Central memory CD8-positive, alpha-beta T cell (primary cell): ENCODE measurements at regions not wholly inside any gene's neighbourhood (a gene's known extent, or its start where the extent isn't known, plus 50 kb on each side); places are given as distances from the start of the nearest gene placed in this dataset.

Experiments used
- ATAC-seq: fragments of 150-1000 bp; cut with Tn5 transposase; replicated peaks from 2 replicates; pipeline ENCODE4 v1.10.0; 2022; ENCODE audit warnings: mild to moderate bottlenecking, moderate FRiP score, moderate number of reproducible peaks; ENCODE audit not compliant: poor library complexity, severe bottlenecking; ENCODE audit errors: extremely low read depth
- DNase-seq, 2 donors: peaks; one replicate each; pipeline ENCODE4 v3.0.0; 2021; ENCODE audit warnings: low spot score in 2 of 2
- H3K27ac Mint-ChIP-seq: one replicate; pipeline ENCODE4 v1.8.0; 2022; ENCODE audit warnings: low read depth, mild to moderate bottlenecking, moderate library complexity, mixed read lengths
- H3K27me3 Mint-ChIP-seq: one replicate; pipeline ENCODE4 v1.8.0; 2022; ENCODE audit warnings: mixed read lengths
- H3K36me3 Mint-ChIP-seq: one replicate; pipeline ENCODE4 v1.8.0; 2022; ENCODE audit warnings: mild to moderate bottlenecking, moderate library complexity, mixed read lengths; ENCODE audit not compliant: insufficient read depth
- H3K4me1 Mint-ChIP-seq: one replicate; pipeline ENCODE4 v1.8.0; 2022; ENCODE audit warnings: mixed read lengths
- H3K4me3 Mint-ChIP-seq: one replicate; pipeline ENCODE4 v1.8.0; 2022; ENCODE audit warnings: mild to moderate bottlenecking, moderate library complexity, mixed read lengths
- H3K9me3 Mint-ChIP-seq: one replicate; pipeline ENCODE4 v1.8.0; 2022; ENCODE audit warnings: mixed read lengths

DNA sequence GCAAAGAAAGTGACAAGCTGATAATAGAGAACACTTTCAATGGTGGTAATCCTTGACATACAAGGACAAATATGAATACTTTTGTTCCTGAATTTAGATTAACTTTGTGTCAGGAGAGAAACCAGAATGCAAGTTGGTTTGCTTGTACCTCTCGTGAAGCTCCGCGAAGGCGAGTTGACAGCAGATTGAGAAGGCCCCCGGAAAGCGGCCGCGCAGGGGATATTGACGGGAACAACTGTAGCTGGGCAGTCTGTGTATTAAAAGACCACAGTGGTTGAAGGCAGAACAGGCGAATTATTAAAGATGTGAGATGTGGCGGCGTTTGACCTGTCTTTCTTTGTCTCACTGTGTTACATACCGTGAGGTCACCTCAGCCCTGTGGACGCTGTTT lies 175.8 kb upstream of the RALGAPA2 start:
- Mint-ChIP-seq H3K9me3 (no peaks in the 10 kb centered on the region), H3K27ac (no peak overlapping the region), H3K27me3 (peaks cover 60% of the 10 kb centered on the region), H3K36me3 (no peaks in the 10 kb centered on the region), H3K4me3 (no peak overlapping the region), H3K4me1 (no peaks in the 10 kb centered on the region)
- ATAC-seq: no peak
- no peak for DNase-seq

DNA sequence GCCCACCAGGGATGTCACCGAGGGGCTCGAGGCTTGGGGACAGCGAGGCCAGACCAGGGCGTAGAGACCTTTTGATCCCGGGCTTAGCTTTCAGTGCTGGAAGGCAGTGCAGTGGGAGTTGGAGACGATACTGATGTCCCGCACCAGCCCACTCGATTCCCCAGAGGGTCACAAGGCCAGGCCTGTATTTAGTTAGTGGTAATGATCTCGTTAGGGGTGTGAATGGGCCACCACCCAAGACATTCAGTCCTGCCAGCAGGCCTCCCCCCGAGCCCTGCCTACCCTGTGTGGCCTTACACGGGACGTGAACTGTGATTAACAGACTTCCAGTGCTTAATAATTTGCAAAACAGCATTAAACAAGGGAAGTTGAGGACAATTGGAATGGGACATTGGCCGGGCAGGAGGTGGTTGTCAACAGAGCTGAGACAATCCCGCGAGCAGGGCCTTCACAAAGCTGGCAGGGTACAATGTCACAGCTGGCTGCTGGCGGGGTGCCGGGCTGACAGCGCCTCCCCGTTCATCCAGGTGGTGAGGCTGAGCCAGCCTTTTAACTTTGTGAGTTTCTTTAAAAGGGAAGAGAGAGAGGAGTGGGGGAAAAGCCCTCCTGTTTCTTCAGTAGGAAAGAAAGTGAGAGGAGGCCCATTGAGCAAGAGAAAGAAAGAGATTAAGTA lies 175.3 kb upstream of the RALGAPA2 start:
- Mint-ChIP-seq H3K4me3 (no peak overlapping the region), H3K27me3 (peaks cover 56% of the 10 kb centered on the region), H3K27ac (no peak overlapping the region), H3K36me3 (no peaks in the 10 kb centered on the region), H3K9me3 (no peaks in the 10 kb centered on the region), H3K4me1 (no peaks in the 10 kb centered on the region)
- ATAC-seq: no peak
- no peak for DNase-seq

DNA sequence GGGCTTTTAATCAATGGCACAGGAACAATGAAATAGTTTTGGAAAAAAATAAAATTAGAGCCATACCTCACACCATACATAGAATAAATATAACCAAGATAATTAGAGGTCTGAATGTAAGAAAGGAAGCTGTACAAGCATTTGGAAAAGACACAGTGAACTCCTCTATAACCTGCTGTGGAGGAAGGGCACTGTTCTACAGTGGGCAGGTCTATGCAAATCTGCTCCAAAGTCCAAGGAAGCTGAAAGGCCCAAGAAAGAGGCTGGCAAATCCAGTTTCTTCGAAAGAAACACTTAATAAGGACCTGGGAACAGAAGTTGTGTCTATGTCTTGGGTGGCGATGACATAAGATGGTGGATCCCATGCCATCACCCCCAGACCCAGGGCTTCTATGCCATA lies 169.4 kb upstream of the RALGAPA2 start:
- Mint-ChIP-seq H3K27ac (no peak overlapping the region), H3K27me3 (peaks cover 52% of the 10 kb centered on the region), H3K4me3 (no peak overlapping the region)

DNA sequence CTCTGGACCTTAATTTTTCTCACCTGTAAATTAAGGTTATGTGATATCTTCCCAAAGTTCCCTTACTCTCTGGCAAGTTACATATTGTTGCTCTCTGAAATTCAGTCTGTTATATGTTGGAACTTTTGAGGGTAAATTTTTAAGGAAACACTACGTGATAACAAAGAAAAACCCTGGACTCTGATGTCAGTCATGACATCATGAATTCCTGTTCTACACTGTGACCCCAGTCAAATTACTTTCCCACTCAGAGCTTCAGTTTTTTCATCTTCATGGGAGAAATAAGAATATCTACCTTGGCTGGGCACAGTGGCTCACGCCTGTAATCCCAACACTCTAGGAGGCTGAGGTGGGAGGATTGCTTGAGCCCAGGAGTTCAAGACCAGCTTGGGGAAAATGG lies 164.6 kb upstream of the RALGAPA2 start:
- no peaks in the 10 kb centered on the region for H3K9me3 Mint-ChIP-seq
- peaks cover 62% of the 10 kb centered on the region for H3K27me3 Mint-ChIP-seq
- DNase-seq (no peak), ATAC-seq (no peak)
- no peaks in the 10 kb centered on the region for H3K36me3 Mint-ChIP-seq
- no peak overlapping the region for H3K27ac Mint-ChIP-seq
- H3K4me3 Mint-ChIP-seq: no peak overlapping the region
- no peaks in the 10 kb centered on the region for H3K4me1 Mint-ChIP-seq

More for the DNA sequence above, 169.4 kb upstream of the RALGAPA2 start:
- Mint-ChIP-seq H3K9me3 (no peaks in the 10 kb centered on the region), H3K4me1 (no peaks in the 10 kb centered on the region), H3K36me3 (no peaks in the 10 kb centered on the region)
- ATAC-seq: no peak
- DNase-seq: no peak

DNA sequence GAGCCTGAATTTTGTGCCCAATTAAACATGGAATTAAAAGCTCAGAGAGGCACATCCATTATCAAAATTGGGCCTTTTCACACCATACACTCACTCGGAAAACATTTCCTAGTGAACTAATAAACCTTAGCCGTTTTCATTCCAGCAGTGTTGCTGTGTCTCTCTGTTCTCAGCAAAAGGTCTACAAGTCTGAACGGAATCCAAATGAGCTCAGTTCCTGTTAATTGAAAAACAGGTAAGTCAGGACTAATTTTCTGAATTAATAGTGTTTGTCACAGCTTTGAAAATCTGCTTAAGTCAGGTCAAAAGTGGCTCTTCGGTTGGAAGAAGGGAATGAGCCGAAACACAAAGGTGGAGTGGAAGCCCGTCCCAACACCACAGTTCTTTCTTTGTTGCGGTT lies 163.3 kb upstream of the RALGAPA2 start:
- H3K4me3 Mint-ChIP-seq: no peak overlapping the region
- H3K36me3 Mint-ChIP-seq: no peaks in the 10 kb centered on the region
- peaks cover 62% of the 10 kb centered on the region for H3K27me3 Mint-ChIP-seq
- no peak for DNase-seq
- H3K27ac Mint-ChIP-seq: no peak overlapping the region
- no peaks in the 10 kb centered on the region for H3K4me1 Mint-ChIP-seq
- no peaks in the 10 kb centered on the region for H3K9me3 Mint-ChIP-seq
- no peak for ATAC-seq

DNA sequence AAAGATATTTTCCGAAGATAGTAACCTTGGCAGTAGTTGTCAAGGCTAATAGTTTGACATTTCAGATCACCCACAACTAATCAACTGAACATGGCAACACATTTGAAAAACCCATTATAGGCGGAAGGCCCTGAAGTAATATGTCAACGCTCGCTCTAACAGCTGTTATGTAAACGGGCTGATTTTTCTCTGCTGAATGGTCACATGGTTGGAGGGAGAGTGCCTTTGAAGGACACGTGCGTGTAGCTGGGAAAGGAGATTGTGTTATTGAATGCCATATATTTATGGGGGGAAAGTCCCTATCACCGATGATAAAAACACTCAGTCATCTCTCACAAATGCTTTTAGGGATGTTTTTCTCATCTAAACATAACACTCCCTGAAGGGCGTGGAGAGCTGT lies 160.0 kb upstream of the RALGAPA2 start:
- peaks cover 58% of the 10 kb centered on the region for H3K27me3 Mint-ChIP-seq
- H3K4me3 Mint-ChIP-seq: no peak overlapping the region
- H3K4me1 Mint-ChIP-seq: no peaks in the 10 kb centered on the region
- H3K27ac Mint-ChIP-seq: no peak overlapping the region
- H3K36me3 Mint-ChIP-seq: no peaks in the 10 kb centered on the region
- H3K9me3 Mint-ChIP-seq: no peaks in the 10 kb centered on the region
- no peak for ATAC-seq
- DNase-seq: no peak

DNA sequence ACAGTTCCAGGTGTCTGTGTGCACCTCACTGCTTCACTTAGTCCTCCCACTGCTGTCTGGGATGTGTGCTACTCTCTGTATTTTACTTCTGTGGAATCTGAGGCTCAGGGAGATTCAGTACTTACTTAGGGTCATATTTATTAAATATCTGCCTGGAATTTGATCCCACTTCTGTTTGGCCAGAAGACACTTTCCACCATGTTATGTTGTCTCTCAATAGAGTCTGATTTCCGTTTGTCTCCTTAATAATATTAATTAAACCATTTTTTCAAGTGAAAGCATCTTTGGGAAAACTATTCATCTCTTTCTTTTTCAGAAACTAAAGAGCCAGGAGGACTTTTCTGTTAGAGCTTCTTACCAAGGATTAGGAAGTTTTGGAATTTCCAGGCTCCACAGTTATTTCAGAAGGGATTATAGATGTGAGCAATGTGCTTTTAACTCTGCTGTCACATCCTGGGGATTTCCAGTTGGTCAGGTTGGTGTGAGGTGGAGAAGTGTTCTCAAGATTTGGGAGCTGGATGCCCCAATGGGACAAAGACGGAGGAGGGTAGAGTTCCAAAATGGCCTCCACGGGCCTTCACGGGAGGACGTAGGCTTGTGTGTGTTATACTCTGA lies 156.8 kb upstream of the RALGAPA2 start:
- H3K27me3 Mint-ChIP-seq: peaks cover 43% of the 10 kb centered on the region

DNA sequence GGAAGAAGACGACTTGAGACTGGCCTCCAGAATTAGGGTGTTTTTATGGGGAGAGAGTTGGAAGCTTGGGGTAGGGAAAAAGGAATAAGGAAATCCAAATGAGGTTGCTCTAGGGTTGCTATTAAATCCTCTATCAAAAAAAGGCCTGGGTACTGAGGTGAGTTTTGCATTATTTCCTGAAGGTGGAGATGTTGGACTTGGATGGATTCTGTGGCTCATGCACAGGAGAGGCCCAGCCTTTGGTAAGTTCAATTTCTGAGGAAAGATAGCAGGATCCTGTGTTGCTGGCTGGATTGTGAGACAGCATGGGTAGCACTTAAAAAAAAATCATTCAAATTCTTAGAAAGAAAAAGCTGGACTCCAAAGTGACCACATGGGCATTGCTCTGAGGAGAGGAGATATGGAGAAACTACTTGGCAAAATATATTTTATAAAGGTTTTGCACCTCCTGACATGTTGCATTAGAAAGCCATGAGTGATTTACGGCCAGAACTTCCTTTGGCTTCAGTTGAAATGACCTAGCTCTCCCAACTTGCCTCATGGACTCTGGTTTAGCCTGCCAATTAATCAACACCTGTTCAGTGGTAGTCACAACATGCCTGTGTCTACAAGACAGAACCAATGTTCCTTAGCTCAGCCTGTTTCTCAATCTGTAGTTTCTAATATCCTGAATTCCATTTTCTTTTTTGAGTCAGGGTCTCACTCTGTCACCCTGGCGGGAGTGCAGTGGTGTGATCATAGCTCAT lies 152.1 kb upstream of the RALGAPA2 start:
- H3K36me3 Mint-ChIP-seq: no peaks in the 10 kb centered on the region
- H3K27me3 Mint-ChIP-seq: peaks cover 8% of the 10 kb centered on the region
- no peak overlapping the region for H3K27ac Mint-ChIP-seq
- DNase-seq: no peak
- H3K9me3 Mint-ChIP-seq: no peaks in the 10 kb centered on the region
- H3K4me1 Mint-ChIP-seq: no peaks in the 10 kb centered on the region
- no peak overlapping the region for H3K4me3 Mint-ChIP-seq
- no peak for ATAC-seq

More for the DNA sequence above, 156.8 kb upstream of the RALGAPA2 start:
- no peaks in the 10 kb centered on the region for H3K9me3 Mint-ChIP-seq
- no peaks in the 10 kb centered on the region for H3K36me3 Mint-ChIP-seq
- no peak overlapping the region for H3K27ac Mint-ChIP-seq
- no peak overlapping the region for H3K4me3 Mint-ChIP-seq
- H3K4me1 Mint-ChIP-seq: no peaks in the 10 kb centered on the region
- no peak for ATAC-seq
- no peak for DNase-seq

DNA sequence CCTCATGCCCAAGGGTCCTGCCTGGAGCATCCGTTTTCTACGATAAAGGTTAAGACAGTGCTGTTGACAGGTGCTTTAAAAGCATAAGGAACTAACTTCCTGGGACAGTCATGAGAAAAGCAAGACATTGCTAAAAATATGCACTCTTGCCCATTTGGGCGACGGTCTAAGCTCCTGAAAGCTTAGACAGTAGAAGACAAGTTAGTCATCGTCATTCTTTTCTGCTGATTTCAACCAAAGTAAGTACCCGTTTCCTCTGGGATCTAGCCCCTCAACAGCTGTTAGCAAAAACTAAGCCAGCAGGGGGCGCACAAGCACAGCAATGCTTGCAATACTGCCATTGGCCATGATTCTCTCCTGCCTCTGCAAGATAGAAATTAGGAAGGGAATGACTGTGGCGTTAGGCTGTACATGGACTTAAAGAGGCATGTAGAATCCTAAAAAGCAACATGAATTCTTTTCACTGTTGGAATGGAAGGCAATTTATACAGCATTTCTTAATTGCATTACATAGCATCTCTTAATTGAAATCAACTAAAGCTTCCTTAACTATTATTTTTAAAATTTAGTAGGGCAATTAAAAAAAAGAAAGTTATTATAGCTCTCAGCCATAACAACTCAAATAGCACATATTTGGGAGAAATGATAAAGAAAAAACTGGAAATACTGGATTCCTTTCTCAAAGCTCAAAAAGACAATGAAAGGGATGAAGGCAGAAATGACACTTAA lies 147.8 kb upstream of the RALGAPA2 start:
- Mint-ChIP-seq H3K36me3 (no peaks in the 10 kb centered on the region), H3K4me1 (no peaks in the 10 kb centered on the region), H3K27me3 (peaks cover 17% of the 10 kb centered on the region), H3K4me3 (no peak overlapping the region), H3K27ac (no peak overlapping the region), H3K9me3 (no peaks in the 10 kb centered on the region)
- DNase-seq (peak; percentile 60 to 74), ATAC-seq (peak; percentile 43)

DNA sequence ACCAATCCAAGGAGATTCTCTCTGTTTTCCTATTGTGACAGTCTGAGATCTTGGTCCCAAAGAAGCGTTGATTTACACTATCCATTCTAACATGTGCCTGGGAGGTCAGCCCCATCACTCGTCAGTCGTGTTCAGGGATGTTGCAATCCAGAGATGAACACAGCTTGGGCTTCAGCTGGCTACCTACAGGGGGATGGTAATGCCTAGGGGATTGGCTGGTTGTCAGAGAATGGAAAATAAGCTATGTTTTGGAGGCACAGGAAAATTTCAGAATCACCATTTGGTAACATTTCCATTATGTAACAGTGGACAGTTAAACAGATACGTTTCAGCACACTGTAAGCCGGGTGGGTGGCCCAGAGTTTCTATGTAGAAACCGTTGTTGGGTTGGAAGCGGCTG lies 147.1 kb upstream of the RALGAPA2 start:
- ATAC-seq (no peak), DNase-seq (no peak)
- H3K27ac Mint-ChIP-seq: no peak overlapping the region
- no peaks in the 10 kb centered on the region for H3K36me3 Mint-ChIP-seq
- peaks cover 17% of the 10 kb centered on the region for H3K27me3 Mint-ChIP-seq
- no peaks in the 10 kb centered on the region for H3K9me3 Mint-ChIP-seq
- H3K4me3 Mint-ChIP-seq: no peak overlapping the region
- H3K4me1 Mint-ChIP-seq: no peaks in the 10 kb centered on the region

DNA sequence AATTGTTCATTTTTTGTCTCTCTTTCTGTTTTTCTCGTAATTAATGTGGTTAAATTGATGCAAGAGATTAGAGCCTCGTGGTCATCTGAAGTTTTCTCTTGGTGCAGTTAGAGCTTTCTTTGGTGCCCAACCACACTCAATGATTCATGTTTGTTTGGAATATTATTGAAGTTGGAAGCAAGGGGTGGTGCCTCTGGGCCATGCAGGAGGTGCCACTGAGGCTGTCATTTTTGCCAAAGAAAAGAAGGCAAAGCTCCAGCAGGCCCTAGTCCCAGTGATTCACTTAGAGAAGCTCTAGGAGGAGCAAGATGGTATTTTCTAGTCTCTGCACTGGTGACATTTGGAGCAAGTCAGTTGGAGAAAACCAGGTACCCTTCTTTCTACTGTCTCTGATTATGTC lies 144.5 kb upstream of the RALGAPA2 start:
- Mint-ChIP-seq H3K4me3 (no peak overlapping the region), H3K27me3 (peaks cover 17% of the 10 kb centered on the region), H3K36me3 (no peaks in the 10 kb centered on the region), H3K27ac (no peak overlapping the region), H3K4me1 (no peaks in the 10 kb centered on the region), H3K9me3 (no peaks in the 10 kb centered on the region)
- ATAC-seq: no peak
- no peak for DNase-seq

DNA sequence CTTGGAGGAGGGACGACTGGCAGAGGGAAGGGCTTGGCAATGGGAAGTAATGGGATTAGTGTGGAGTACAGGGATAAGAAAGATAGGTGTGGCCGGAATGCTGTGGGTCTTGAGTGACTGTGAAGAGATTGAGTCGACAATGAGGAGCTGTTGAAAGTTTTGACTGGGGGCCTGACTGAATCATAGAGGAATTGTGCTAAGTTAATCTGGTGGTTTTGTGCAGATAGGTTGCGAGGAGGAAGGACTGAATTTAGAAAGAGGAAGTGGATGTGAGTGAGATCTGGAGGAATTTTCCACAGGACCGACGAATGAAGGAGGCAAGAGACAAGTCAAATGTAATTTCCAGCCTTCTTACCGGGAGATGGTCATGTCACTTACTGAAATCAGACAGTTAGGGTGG lies 143.9 kb upstream of the RALGAPA2 start:
- Mint-ChIP-seq H3K27ac (no peak overlapping the region), H3K4me3 (no peak overlapping the region), H3K27me3 (peaks cover 17% of the 10 kb centered on the region), H3K4me1 (no peaks in the 10 kb centered on the region), H3K36me3 (no peaks in the 10 kb centered on the region), H3K9me3 (no peaks in the 10 kb centered on the region)
- no peak for DNase-seq
- ATAC-seq: no peak
